Fibroblast of lung (primary cell): ENCODE measurements at regions not wholly inside any gene's neighbourhood (a gene's known extent, or its start where the extent isn't known, plus 50 kb on each side); places are given as distances from the start of the nearest gene placed in this dataset.

Source experiments
- CTCF ChIP-seq, 2 donors: IDR thresholded peaks in 1 of 2; conservative IDR thresholded peaks in 1 of 2; 1 replicate in 1 of 2; 2 replicates in 1 of 2; pipeline ENCODE4 v1.5.1; 2011 to 2012; ENCODE audit warnings: low read length in 2 of 2, control low read depth in 1 of 2, inconsistent platforms in 1 of 2, low read depth in 1 of 2, mild to moderate bottlenecking in 1 of 2
- EZH2 ChIP-seq: IDR thresholded peaks from 2 replicates; pipeline ENCODE4 v1.5.1; 2012; ENCODE audit warnings: low read length, control low read depth, mild to moderate bottlenecking; ENCODE audit errors: missing control alignments

GRCh38 chr5:67617051-67617450 lies 420.5 kb upstream of the CD180 start:
- TF ChIP-seq EZH2 (no peak), CTCF (conservative IDR thresholded peaks at IDR 0.05 in 1 of 2, IDR thresholded peaks at IDR 0.05 in 1 of 2; ENCODE audit: low read depth in 1 of 2, low read length in 2 of 2) (no peak)
